H1 (cell line): ENCODE measurements at regions not wholly inside any gene's neighbourhood (a gene's known extent, or its start where the extent isn't known, plus 50 kb on each side); places are given as distances from the start of the nearest gene placed in this dataset.

ENCODE experiments used
- CBX8 ChIP-seq: fragments of 300-800, 300-1000 bp; sonication (generic); IDR thresholded peaks from 2 replicates; pipeline ENCODE4 v1.7.1; 2016; ENCODE audit warnings: low read depth, low read length, borderline replicate concordance
- CHD1 ChIP-seq: IDR thresholded peaks from 2 replicates; pipeline ENCODE4 v1.6.1; 2012; ENCODE audit warnings: low read depth, low read length, improper control_type of control experiment
- JUN ChIP-seq: IDR thresholded peaks from 2 replicates; pipeline ENCODE4 v1.6.1; 2011; ENCODE audit warnings: low read depth, mild to moderate bottlenecking, improper control_type of control experiment, low read length
- RNF2 ChIP-seq: fragments of 200-900, 300-1000 bp; sonication (generic); IDR thresholded peaks from 2 replicates; pipeline ENCODE4 v1.7.1; 2016; ENCODE audit warnings: borderline replicate concordance, low read depth, mild to moderate bottlenecking, antibody characterized with exemption, low read length; ENCODE audit not compliant: poor library complexity, severe bottlenecking; ENCODE audit errors: missing control alignments
- SRF ChIP-seq: IDR thresholded peaks from 2 replicates; pipeline ENCODE4 v1.6.1; 2011; ENCODE audit warnings: mild to moderate bottlenecking, low read depth, low read length, moderate library complexity
- TAF7 ChIP-seq: optimal IDR thresholded peaks from 2 replicates; pipeline ENCODE3; 2011; ENCODE audit warnings: low read depth, mild to moderate bottlenecking, inconsistent platforms, low read length, moderate library complexity, borderline replicate concordance

- TF ChIP-seq CBX8: no peak
- TF ChIP-seq RNF2: no peak
- no peak for TF ChIP-seq SRF
- no peak for TF ChIP-seq CHD1
- TF ChIP-seq JUN: no peak
- no peak for TF ChIP-seq TAF7
Measured at GRCh38 chr3:43914269-43914668, 223.5 kb downstream of the ABHD5 start (continued).
